H1 (cell line): ENCODE measurements at regions not wholly inside any gene's neighbourhood (a gene's known extent, or its start where the extent isn't known, plus 50 kb on each side); places are given as distances from the start of the nearest gene placed in this dataset.

ENCODE experiments used
- ATF2 ChIP-seq: IDR thresholded peaks from 2 replicates; pipeline ENCODE4 v1.6.1; 2012; ENCODE audit warnings: low read length, inconsistent platforms
- BRCA1 ChIP-seq: IDR thresholded peaks from 2 replicates; pipeline ENCODE4 v1.6.1; 2012; ENCODE audit warnings: low read depth, low read length, improper control_type of control experiment
- JUND ChIP-seq: IDR thresholded peaks from 2 replicates; pipeline ENCODE4 v1.6.1; 2011; ENCODE audit warnings: mild to moderate bottlenecking, improper control_type of control experiment, low read length
- MAX ChIP-seq: IDR thresholded peaks from 2 replicates; pipeline ENCODE4 v1.6.1; 2012; ENCODE audit warnings: inconsistent platforms
- SUZ12 ChIP-seq: fragments of 200-600 bp; sonication (generic); IDR thresholded peaks from 2 replicates; pipeline ENCODE4 v1.6.1; 2012; ENCODE audit warnings: mild to moderate bottlenecking, inconsistent platforms, low read length, moderate library complexity, mixed read lengths
- TF ChIP-seq, protein P1 (sequence below): IDR thresholded peaks from 2 replicates; pipeline ENCODE4 v1.6.1; 2012; ENCODE audit warnings: inconsistent platforms

GRCh38 chr12:92541731-92542130, 161.1 kb upstream of the PLEKHG7 start (continued):
- TF ChIP-seq ATF2 = no peak
- no peak for TF ChIP-seq BRCA1
- TF ChIP-seq, protein P1, sequence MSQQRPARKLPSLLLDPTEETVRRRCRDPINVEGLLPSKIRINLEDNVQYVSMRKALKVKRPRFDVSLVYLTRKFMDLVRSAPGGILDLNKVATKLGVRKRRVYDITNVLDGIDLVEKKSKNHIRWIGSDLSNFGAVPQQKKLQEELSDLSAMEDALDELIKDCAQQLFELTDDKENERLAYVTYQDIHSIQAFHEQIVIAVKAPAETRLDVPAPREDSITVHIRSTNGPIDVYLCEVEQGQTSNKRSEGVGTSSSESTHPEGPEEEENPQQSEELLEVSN = no peak
- no peak for TF ChIP-seq JUND
- TF ChIP-seq SUZ12 = no peak
- TF ChIP-seq MAX = no peak
